HCT116 (cell line): ENCODE measurements at regions not wholly inside any gene's neighbourhood (a gene's known extent, or its start where the extent isn't known, plus 50 kb on each side); places are given as distances from the start of the nearest gene placed in this dataset.

Experiments used
- ATAC-seq: fragments of 200-7000 bp; cut with Tn5 transposase; 2 replicates; pipeline ENCODE4 v1.9.1; 2020; ENCODE audit warnings: mild to moderate bottlenecking, moderate library complexity
- BruUV-seq: library from RNA; stranded (reverse); fragments of 400-500 nt; replicated peaks from 2 replicates; lab custom pipeline; 2021; lab: Mats Ljungman, UMichigan
- CTCF ChIA-PET: fragments of 300-600 bp; sonication (Branson Sonifier 250); formaldehyde crosslinking; loops from one replicate; lab custom pipeline; 2021; ENCODE audit warnings: antibody characterized with exemption; lab: Charles Lee
- POLR2A ChIA-PET: fragments of 300-600, 350-600 bp; sonication (Branson Sonifier 250); formaldehyde crosslinking; loops from one replicate; lab custom pipeline; 2021; ENCODE audit warnings: antibody characterized with exemption; lab: Charles Lee
- RAD21 ChIA-PET, 2 experiments: fragments of 300-600 bp; sonication (Branson Sonifier 250); formaldehyde crosslinking; loops; one replicate each; lab custom pipeline; 2023; ENCODE audit warnings: low total read pairs in 2 of 2; ENCODE audit not compliant: uncharacterized antibody in 2 of 2, unreplicated experiment in 2 of 2, low non-redundant PET in 1 of 2; lab: Charles Lee
- DNase-seq: peaks from one replicate; pipeline ENCODE4 v3.0.0-alpha.2; 2010; ENCODE audit warnings: low read depth, low spot score
- H2AFZ ChIP-seq: fragments of 200-600 bp; shearing (Covaris generic), sonication (generic); 2 replicates; pipeline ENCODE4 v1.6.1; 2017; ENCODE audit warnings: low read depth, mixed run types, mixed read lengths, antibody characterized with exemption, low read length; ENCODE audit not compliant: poor library complexity, severe bottlenecking
- H3K27ac ChIP-seq: 2 replicates; pipeline ENCODE4 v1.5.1; 2012; ENCODE audit warnings: low read depth, low read length
- H3K27me3 ChIP-seq: fragments of 200-600 bp; sonication (generic); 2 replicates; pipeline ENCODE4 v1.6.1; 2016; ENCODE audit warnings: mixed run types, low read length, mixed read lengths; ENCODE audit not compliant: insufficient read depth
- H3K36me3 ChIP-seq, 2 experiments: fragments of 200-500 bp in 1 of 2; fragments of 200-600 bp in 1 of 2; sonication (Bioruptor generic) in 1 of 2; sonication (generic) in 1 of 2; 2 replicates each; pipeline versions ENCODE4 v1.5.1 to v1.6.1; 2014 to 2016; ENCODE audit warnings: low read length in 2 of 2, inconsistent platforms in 1 of 2, mixed read lengths in 1 of 2, mixed run types in 1 of 2; ENCODE audit not compliant: insufficient read depth in 2 of 2, control insufficient read depth in 1 of 2
- H3K4me1 ChIP-seq, 2 experiments: fragments of 200-600 bp in 1 of 2; sonication (generic) in 1 of 2; 2 replicates each; pipeline versions ENCODE4 v1.5.1 to v1.6.1; 2012 to 2017; ENCODE audit warnings: low read length in 2 of 2, inconsistent platforms in 1 of 2, mild to moderate bottlenecking in 1 of 2, mixed read lengths in 1 of 2, mixed run types in 1 of 2, moderate library complexity in 1 of 2; ENCODE audit not compliant: insufficient read depth in 2 of 2, control insufficient read depth in 1 of 2
- H3K4me2 ChIP-seq: fragments of 200-600 bp; sonication (generic); 2 replicates; pipeline ENCODE4 v1.6.1; 2017; ENCODE audit warnings: mixed run types, low read length, mixed read lengths
- H3K4me3 ChIP-seq, 2 experiments: fragments of 200-600 bp in 1 of 2; sonication (generic) in 1 of 2; replicated peaks in 1 of 2; 2 replicates each; pipeline ENCODE4 v1.5.1; 2011 to 2016; ENCODE audit warnings: low read length in 2 of 2, control low read depth in 1 of 2, low read depth in 1 of 2, mild to moderate bottlenecking in 1 of 2, mixed read lengths in 1 of 2, mixed run types in 1 of 2
- H3K79me2 ChIP-seq: fragments of 200-600 bp; sonication (generic); 2 replicates; pipeline ENCODE4 v1.6.1; 2017; ENCODE audit warnings: mild to moderate bottlenecking, mixed run types, low read length, moderate library complexity, mixed read lengths; ENCODE audit not compliant: insufficient read depth
- H3K9ac ChIP-seq: fragments of 200-600 bp; sonication (generic); 2 replicates; pipeline ENCODE4 v1.6.1; 2016; ENCODE audit warnings: low read length, mixed read lengths
- H3K9me2 ChIP-seq: fragments of 200-600 bp; sonication (generic), shearing (Covaris generic); 2 replicates; pipeline ENCODE4 v1.6.1; 2017; ENCODE audit warnings: mixed run types, mild to moderate bottlenecking, moderate library complexity; ENCODE audit not compliant: insufficient read depth
- H3K9me3 ChIP-seq, 2 experiments: fragments of 200-500 bp in 1 of 2; fragments of 200-600 bp in 1 of 2; sonication (Bioruptor generic) in 1 of 2; sonication (generic) in 1 of 2; 2 replicates each; pipeline ENCODE4 v1.6.1; 2014 to 2017; ENCODE audit warnings: low read length in 2 of 2, mixed read lengths in 2 of 2, inconsistent platforms in 1 of 2, low read depth in 1 of 2, mild to moderate bottlenecking in 1 of 2, mixed run types in 1 of 2, moderate library complexity in 1 of 2; ENCODE audit not compliant: control insufficient read depth in 1 of 2, insufficient read depth in 1 of 2
- H4K20me1 ChIP-seq: fragments of 200-600 bp; sonication (generic), shearing (Covaris generic); 2 replicates; pipeline ENCODE4 v1.6.1; 2017; ENCODE audit warnings: mixed run types, mild to moderate bottlenecking, moderate library complexity; ENCODE audit not compliant: insufficient read depth
- ATF3 ChIP-seq: IDR thresholded peaks from 2 replicates; pipeline ENCODE4 v1.6.1; 2012
- CBX3 ChIP-seq: IDR thresholded peaks from 2 replicates; pipeline ENCODE4 v1.6.1; 2012; ENCODE audit warnings: low read depth
- CEBPB ChIP-seq: IDR thresholded peaks from 2 replicates; pipeline ENCODE4 v1.6.1; 2012; ENCODE audit warnings: low read depth
- CTCF ChIP-seq, 3 experiments: fragments of 200-600 bp in 1 of 3; sonication (generic) in 1 of 3; IDR thresholded peaks in 2 of 3; conservative IDR thresholded peaks in 1 of 3; 2 replicates each; pipeline ENCODE4 v1.5.1; 2012 to 2017; ENCODE audit warnings: low read depth in 2 of 3, low read length in 2 of 3, antibody characterized with exemption in 1 of 3, borderline replicate concordance in 1 of 3, control low read depth in 1 of 3, mild to moderate bottlenecking in 1 of 3, mixed read lengths in 1 of 3, mixed run types in 1 of 3, moderate library complexity in 1 of 3; ENCODE audit not compliant: insufficient read depth in 1 of 3
- EGR1 ChIP-seq: IDR thresholded peaks from 2 replicates; pipeline ENCODE4 v1.6.1; 2012; ENCODE audit warnings: low read depth
- EZH2 ChIP-seq: fragments of 200-600 bp; sonication (generic); IDR thresholded peaks from 2 replicates; pipeline ENCODE4 v1.6.1; 2017; ENCODE audit warnings: antibody characterized with exemption, mixed run types
- EZH2phosphoT487 ChIP-seq: fragments of 200-600 bp; IDR thresholded peaks from 2 replicates; pipeline ENCODE4 v1.6.1; 2018; ENCODE audit warnings: antibody characterized with exemption, borderline replicate concordance
- FOSL1 ChIP-seq: IDR thresholded peaks from 2 replicates; pipeline ENCODE4 v1.6.1; 2012; ENCODE audit warnings: low read depth
- MAX ChIP-seq: IDR thresholded peaks from 2 replicates; pipeline ENCODE4 v1.6.1; 2012
- POLR2AphosphoS5 ChIP-seq: IDR thresholded peaks from 2 replicates; pipeline ENCODE4 v1.6.1; 2011; ENCODE audit warnings: mild to moderate bottlenecking, low read depth, low read length, moderate library complexity
- RAD21 ChIP-seq: IDR thresholded peaks from 2 replicates; pipeline ENCODE4 v1.6.1; 2012; ENCODE audit warnings: low read depth, mild to moderate bottlenecking
- SIN3A ChIP-seq: IDR thresholded peaks from 2 replicates; pipeline ENCODE4 v1.6.1; 2012; ENCODE audit warnings: low read depth
- SP1 ChIP-seq: IDR thresholded peaks from 2 replicates; pipeline ENCODE4 v1.6.1; 2012; ENCODE audit warnings: low read depth
- TCF7L2 ChIP-seq: IDR thresholded peaks from 2 replicates; pipeline ENCODE4 v1.7.0; 2011; ENCODE audit warnings: borderline replicate concordance, inconsistent platforms; ENCODE audit not compliant: insufficient read depth, insufficient read length; ENCODE audit errors: extremely low read depth
- YY1 ChIP-seq: IDR thresholded peaks from 2 replicates; pipeline ENCODE4 v1.6.1; 2011; ENCODE audit warnings: low read length, low read depth, moderate library complexity, mild to moderate bottlenecking; ENCODE audit not compliant: insufficient replicate concordance; ENCODE audit errors: extremely low read depth
- ZBTB33 ChIP-seq: IDR thresholded peaks from 2 replicates; pipeline ENCODE4 v1.6.1; 2011; ENCODE audit warnings: mild to moderate bottlenecking, low read length, moderate library complexity; ENCODE audit not compliant: insufficient replicate concordance; ENCODE audit errors: extremely low read depth
- ZNF274 ChIP-seq: fragments of 200-500 bp; sonication (Bioruptor generic); IDR thresholded peaks from 2 replicates; pipeline ENCODE4 v1.6.1; 2014; ENCODE audit warnings: mild to moderate bottlenecking, low read depth, low read length, inconsistent platforms
- intact Hi-C: fragments of 100-400 bp; cut with micrococcal nuclease; formaldehyde crosslinking; loops from 2 replicates; pipeline ENCODE4 v1.10.0; 2022

GRCh38 chr1:82879701-82880305 lies 1079.1 kb downstream of the ADGRL2 start:
- DNase-seq (no peak), ATAC-seq (no peak)
- Histone ChIP-seq H4K20me1 (no peaks in the 10 kb centered on the region), H2AFZ (no peak overlapping the region), H3K79me2 (no peaks in the 10 kb centered on the region), H3K4me1 (no peaks in the 10 kb centered on the region), H3K4me2 (no peak overlapping the region), H3K27me3 (no peaks in the 10 kb centered on the region), H3K27ac (no peak overlapping the region), H3K36me3 (no peaks in the 10 kb centered on the region), H3K9ac (no peak overlapping the region), H3K9me3 (no peaks in the 10 kb centered on the region; a peak in 1 of 4 replicates), H3K4me3 (no peak overlapping the region), H3K9me2 (no peaks in the 10 kb centered on the region)
- no peak for TF ChIP-seq MAX
- TF ChIP-seq TCF7L2: no peak
- POLR2A ChIA-PET: no interaction called here
- intact Hi-C loops: no loop called here
- CTCF ChIA-PET: no interaction called here
- RAD21 ChIA-PET: no interaction called here
- BruUV-seq: no TSS peak

GRCh38 chr1:82875170-82875569 lies 1074.4 kb downstream of the ADGRL2 start:
- CTCF ChIA-PET: no interaction called here
- no peaks in the 10 kb centered on the region for H3K9me2 ChIP-seq
- intact Hi-C loops: no loop called here
- RAD21 ChIA-PET: no interaction called here
- no peak overlapping the region for H3K27ac ChIP-seq
- POLR2A ChIA-PET: no interaction called here
- H3K9me3 ChIP-seq: no peaks in the 10 kb centered on the region; a peak in 1 of 4 replicates
- H4K20me1 ChIP-seq: no peaks in the 10 kb centered on the region
- no peaks in the 10 kb centered on the region for H3K79me2 ChIP-seq
- DNase-seq: no peak
- H3K4me2 ChIP-seq: no peak overlapping the region
- H3K4me3 ChIP-seq: no peak overlapping the region
- ATAC-seq: no peak
- no peaks in the 10 kb centered on the region for H3K36me3 ChIP-seq
- H3K4me1 ChIP-seq: no peaks in the 10 kb centered on the region
- no peak overlapping the region for H2AFZ ChIP-seq
- no TSS peak for BruUV-seq
- H3K27me3 ChIP-seq: no peaks in the 10 kb centered on the region
- H3K9ac ChIP-seq: no peak overlapping the region
- no peak for TF ChIP-seq ZNF274
- no peak for TF ChIP-seq EZH2phosphoT487
- no peak for TF ChIP-seq SIN3A
- no peak for TF ChIP-seq CEBPB
- TF ChIP-seq CTCF (IDR thresholded peaks at IDR 0.05 in 2 of 3, conservative IDR thresholded peaks at IDR 0.05 in 1 of 3; ENCODE audit: borderline replicate concordance in 1 of 3, insufficient read depth in 1 of 3, low read depth in 2 of 3, low read length in 2 of 3): no peak
- TF ChIP-seq YY1: no peak
- TF ChIP-seq ATF3: no peak
- TF ChIP-seq CBX3: no peak
- TF ChIP-seq FOSL1: no peak
- TF ChIP-seq SP1: no peak
- TF ChIP-seq POLR2AphosphoS5: no peak
- no peak for TF ChIP-seq TCF7L2
- no peak for TF ChIP-seq EZH2
- no peak for TF ChIP-seq RAD21
- no peak for TF ChIP-seq EGR1
- TF ChIP-seq ZBTB33: no peak
